GM12873 (cell line): ENCODE measurements at regions not wholly inside any gene's neighbourhood (a gene's known extent, or its start where the extent isn't known, plus 50 kb on each side); places are given as distances from the start of the nearest gene placed in this dataset.

ENCODE experiments used
- TF ChIP-seq, protein P1 (sequence below): IDR thresholded peaks from 2 replicates; pipeline ENCODE4 v1.5.1; 2012; ENCODE audit warnings: low read depth, mild to moderate bottlenecking, moderate library complexity, low read length, control low read depth; ENCODE audit not compliant: insufficient read depth; ENCODE audit errors: missing control alignments

- TF ChIP-seq, protein P1, sequence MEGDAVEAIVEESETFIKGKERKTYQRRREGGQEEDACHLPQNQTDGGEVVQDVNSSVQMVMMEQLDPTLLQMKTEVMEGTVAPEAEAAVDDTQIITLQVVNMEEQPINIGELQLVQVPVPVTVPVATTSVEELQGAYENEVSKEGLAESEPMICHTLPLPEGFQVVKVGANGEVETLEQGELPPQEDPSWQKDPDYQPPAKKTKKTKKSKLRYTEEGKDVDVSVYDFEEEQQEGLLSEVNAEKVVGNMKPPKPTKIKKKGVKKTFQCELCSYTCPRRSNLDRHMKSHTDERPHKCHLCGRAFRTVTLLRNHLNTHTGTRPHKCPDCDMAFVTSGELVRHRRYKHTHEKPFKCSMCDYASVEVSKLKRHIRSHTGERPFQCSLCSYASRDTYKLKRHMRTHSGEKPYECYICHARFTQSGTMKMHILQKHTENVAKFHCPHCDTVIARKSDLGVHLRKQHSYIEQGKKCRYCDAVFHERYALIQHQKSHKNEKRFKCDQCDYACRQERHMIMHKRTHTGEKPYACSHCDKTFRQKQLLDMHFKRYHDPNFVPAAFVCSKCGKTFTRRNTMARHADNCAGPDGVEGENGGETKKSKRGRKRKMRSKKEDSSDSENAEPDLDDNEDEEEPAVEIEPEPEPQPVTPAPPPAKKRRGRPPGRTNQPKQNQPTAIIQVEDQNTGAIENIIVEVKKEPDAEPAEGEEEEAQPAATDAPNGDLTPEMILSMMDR: no peak
These were observed 316.4 kb downstream of the RPS24 start for GRCh38 chr10:78349911-78350663.

DNA sequence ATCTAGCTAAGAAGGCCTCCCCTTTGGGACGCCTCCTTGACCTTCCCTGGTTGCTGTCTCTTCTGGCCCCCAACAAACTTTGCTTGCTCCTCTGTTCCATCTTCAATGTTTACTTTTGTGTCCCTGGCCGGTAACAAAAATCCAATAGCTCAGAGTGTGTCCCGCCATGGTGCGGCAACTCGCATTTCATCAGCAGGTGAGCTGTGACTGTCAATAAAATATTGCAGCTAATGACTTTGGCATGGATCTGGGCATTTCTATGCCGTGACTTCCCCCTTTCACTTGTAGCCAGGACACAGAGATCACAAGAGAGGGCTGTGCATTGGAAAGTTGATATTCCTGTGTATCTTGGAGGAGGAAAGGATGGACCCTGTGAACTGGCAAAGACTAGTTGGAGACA is 317.6 kb downstream of the RPS24 start:
- TF ChIP-seq, protein P1: no peak

GRCh38 chr10:78351809-78352208 is 318.1 kb downstream of the RPS24 start:
- TF ChIP-seq, protein P1: no peak

GRCh38 chr10:78353636-78354035 is 320.0 kb downstream of the RPS24 start:
- TF ChIP-seq, protein P1: no peak

DNA sequence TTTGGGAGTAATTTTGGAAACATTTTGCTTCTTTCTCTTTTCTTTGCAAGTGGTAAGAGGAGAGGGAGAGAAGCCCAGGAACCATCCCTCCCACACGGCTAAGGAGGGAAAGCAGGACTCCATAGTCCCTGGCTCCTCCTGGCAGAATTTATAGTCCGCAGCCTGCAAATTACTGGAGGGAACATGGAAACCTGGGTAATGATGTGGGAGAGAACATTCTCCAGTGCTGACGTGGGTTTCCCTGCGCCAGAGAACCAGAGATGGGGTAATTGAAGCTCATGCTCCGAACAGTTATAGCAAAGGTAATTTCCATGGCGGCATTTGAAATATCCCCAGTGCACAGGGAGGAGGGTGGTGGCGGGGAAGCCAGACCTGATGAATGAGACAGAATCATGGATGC is 320.4 kb downstream of the RPS24 start:
- TF ChIP-seq, protein P1: no peak

- TF ChIP-seq, protein P1: no peak
These were observed 322.7 kb downstream of the RPS24 start for GRCh38 chr10:78356291-78356900.

GRCh38 chr10:78357141-78358063 is 323.7 kb downstream of the RPS24 start:
- TF ChIP-seq, protein P1: no peak
